ENCODE measurements at regions not wholly inside any gene's neighbourhood (a gene's known extent, or its start where the extent isn't known, plus 50 kb on each side); places are given as distances from the start of the nearest gene placed in this dataset.
A peak's percentile ranks its signal among the peaks of the same experiment; 100 is the strongest.
"Not testable (repeated sequence)": the region's sequence is repeated elsewhere in the genome, so short reads cannot be mapped to it uniquely, and the experiment has no call there.

DNA sequence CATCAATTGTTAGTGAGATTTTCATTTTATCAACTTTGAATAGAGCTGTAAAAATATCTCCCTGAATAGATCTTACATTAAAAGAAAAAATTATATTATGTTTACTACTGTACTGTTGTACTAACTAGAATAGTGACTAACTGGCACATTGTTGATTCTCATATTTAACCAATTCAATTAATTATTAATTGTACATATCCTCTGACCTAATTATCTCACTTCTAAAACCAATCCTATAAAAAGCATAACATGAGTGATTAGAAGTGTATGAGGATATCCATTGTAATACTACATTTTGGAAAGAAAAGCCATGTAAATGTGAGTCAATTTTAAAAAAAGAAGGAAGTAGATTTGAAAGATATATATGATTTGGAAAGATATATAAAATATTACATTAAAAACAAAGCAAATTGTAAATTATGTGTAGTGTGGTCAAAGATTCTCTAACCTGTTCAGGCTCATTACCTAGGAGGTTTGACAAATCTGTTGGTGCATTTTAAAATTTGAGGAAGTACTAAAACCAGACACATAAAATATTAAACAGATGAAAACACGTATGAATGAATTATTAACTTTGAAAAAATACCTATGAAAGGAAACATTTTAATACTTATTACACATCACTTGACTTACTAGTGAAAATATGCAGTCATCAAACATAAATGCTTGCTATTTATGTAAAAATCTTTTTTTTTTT is 829.8 kb upstream of the SLC10A2 start:
- DNase-seq = no peak

DNA sequence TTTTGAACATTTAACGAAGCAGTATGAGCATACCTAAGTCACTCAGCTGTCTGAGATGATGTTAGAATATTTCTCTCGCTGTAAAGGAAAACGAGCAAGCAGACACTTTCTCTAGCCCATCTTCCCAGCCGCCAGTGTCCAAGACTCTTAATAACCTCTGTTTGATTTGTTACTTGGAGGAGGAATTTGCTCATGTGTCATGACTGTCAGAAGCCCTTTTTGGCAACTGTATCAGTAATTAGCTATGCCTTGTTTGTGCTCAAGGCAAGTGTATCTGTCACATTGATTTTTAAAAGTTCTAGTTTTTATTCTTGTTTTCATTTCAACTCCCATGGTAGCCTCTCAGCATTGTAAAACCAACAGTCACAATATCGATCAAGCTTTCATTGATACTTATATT is 828.4 kb upstream of the SLC10A2 start:
- DNase-seq = no peak

DNA sequence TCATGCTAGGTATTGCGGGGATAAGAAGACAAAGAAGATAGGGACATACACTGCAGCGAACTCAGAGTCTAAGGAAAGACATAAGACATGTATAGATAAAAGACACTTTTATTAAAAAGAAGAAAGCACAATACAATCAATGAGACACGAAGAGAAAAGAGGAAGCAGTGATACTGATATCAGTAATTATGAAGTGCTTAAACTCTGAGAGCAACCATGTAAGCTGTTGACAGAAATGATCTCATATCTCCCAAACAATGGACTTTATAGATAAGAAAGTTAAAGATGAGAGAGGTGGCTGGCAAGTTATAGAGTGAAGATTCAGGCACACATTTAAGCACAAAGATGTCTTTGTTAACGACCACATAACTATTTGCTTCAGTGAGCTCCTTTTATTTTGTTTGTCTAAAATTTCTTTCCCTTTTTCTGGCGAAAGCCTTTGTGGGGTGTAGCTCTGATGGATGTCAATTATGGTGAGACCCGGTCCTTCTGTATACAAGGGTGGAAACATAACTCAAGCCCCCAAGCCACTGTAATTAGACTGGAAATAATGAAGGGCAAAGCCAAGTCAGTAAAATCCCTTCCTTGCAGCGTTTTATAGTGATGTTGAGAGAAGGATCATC is 818.0 kb upstream of the SLC10A2 start:
- no peak for DNase-seq

DNA sequence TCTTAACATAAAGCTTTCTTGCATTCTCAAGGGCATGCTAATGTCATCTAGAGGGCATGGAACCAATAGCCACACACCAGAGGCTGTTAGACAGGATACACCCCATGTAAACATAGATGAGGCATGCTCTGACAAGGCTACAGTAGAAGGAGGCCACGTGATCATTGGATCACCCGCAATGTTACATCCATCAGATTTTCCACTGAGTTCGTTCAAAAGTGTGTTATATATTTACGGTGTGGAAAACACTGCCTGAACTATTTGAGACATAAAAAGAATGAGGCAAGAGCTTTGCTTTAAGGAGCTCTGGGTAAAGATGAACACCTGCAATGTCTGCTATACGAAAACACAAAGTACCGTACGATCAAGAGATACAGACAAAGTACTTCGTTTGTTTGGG is 817.5 kb upstream of the SLC10A2 start:
- peak; percentile 17 to 41 for DNase-seq

DNA sequence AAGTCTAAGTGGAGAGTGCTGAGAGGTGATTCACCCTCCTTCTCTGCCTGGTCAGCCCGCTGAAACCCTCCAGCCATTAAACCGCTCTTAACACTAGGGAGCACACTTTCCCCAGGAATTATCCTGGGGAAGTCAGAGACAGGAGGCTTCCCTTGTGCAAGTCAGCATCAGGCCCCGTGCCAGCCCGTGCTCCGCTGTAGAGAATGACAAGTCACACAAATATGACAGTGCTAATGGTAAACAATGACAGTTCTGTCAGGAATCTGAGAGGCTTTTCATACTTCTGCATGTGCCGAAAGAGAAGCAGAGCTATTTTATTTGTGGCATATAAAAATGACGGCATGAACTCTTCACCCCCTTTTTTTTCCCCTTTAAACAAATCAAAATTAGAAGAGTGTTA is 816.9 kb upstream of the SLC10A2 start:
- peak; percentile 69 to 90 for DNase-seq

DNA sequence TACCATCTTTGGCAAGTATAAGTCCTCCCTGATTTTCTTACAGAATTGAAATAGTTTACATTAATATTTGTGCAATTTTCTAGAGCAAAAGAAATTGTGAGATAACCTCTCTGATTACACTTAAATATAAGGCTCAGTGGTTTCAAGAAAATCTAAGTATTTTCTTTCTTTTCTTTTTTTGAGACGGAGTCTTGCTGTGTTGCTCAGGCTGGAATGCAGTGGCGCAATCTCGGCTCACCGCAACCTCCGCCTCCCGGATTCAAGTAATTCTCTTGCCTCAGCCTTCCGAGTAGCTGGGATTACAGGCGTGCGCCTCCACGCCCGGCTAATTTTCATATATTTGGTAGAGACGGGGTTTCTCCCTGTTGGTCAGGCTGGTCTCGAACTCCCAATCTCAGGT is 813.9 kb upstream of the SLC10A2 start:
- DNase-seq = not testable (repeated sequence)

DNA sequence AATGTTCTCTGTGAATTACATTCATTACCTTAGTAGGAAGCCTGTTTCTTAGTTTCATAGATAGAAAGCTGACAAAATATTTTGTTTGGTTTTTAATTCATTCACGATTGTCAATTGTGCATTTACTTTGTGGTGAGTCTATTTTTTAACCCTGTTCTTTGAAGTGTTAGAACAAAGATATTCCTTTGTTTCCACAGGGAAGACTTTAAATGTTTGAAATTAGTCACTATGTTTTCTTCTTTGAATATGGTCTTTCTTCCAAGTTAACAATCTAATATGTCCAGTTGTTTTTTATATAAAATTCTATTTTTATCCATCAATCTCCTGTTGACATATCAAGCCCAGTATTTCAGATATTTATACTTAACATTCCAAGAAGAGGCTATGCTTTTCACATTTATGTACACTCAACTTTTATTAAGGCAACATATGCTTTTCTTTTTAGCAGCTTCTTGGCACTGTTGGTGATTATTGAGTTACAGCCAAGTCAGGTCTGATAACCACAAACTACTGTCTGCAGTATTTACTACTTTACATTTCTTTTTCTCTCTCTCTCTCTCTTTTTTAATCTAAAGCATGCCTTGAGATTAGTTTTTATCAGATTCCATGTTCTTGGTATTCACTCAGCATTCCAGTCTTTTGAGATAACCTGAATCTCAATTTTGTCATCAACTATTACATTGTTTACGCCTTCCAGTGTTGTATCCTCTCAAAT is 812.8 kb upstream of the SLC10A2 start:
- DNase-seq = no peak

DNA sequence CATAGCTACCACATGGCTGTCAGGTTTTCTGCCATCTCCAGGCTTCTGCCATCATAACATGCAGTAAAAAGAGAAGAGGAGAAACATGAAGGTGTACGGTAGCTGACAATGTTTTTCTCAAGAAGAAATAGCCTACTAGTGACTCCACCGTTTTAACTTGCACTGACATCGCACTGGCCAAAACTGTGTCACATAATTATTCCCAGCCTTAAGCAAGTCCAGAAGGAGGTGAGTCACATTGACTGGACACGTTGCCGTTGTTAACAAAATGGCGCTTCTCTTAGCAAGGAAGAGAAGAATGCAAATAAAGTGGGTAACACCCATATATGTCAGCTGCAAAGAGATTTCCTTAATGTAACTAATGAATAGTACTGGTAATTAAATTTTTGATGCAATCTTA is 810.4 kb upstream of the SLC10A2 start:
- no peak for DNase-seq

DNA sequence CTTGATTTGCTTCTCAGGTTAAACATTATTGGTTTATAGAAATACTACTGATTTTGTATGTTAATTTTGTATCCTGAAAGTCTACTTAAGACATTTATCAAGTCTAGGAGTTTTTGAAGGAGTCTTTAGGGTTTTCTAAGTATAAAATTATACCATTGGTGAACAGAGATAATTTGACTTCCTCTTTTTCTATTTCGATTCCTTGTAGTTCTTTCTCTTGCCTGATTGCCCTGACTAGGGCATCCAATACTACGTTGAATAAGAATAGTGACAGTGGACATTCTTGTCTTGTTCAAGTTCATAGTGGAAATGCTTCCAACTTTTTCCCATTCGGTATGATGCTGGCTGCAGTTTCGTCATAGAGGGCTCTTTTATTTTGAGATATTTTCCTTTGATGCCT is 807.5 kb upstream of the SLC10A2 start:
- no peak for DNase-seq

DNA sequence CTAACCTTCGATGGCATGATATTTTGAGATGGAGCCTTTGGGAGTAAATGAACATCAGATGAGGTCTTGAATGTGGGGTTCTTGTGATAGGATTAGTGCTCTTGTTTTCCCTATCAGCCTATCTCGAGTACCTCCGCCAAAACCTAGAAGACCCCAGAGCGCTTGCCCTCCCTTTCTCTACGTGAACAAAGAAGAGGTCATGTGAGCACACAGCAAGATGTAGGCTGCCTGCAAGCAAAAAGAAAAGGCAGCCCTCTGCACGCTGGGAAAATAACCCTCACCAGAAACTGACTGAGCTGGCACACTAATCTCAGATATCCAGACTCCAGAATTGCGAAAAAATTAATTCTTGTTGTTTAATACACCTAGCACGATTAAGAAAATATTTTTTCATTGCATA is 799.8 kb upstream of the SLC10A2 start:
- no peak for DNase-seq

DNA sequence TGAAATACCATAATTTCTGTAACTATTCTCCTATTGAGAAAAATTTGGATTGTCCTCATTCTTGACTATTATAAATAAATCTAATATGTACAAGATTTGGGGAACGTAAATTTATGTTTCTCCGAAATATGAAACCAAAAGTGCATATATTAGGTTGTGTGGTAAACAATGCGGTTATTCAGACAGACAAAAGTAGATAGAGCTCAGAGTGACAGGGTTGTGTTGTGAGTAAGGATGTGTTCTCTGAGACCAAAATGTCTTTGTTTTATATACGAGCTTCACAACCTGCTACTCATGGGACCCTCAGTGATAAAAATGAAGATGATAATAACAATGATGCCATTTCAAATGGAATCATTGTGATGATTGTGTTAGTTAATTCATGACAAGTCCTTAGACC is 796.3 kb upstream of the SLC10A2 start:
- DNase-seq = no peak

DNA sequence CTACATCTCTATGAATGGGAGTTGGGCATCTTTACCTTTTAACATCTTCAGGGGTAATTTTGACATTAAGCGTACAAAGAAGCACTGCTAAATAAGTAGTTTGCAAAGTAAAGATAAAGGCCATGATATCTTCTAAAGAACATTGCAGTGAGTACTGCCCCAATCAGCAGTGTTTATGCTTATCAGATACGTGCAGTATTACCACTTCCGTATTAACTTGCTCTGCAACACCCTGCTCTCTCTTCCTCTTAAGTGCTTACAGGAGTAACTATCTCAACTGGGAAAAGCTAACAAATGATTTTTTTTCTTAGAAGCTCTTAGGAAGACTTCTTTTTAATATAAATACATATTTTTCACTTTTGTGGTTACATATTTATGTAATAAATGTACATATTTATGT is 793.7 kb upstream of the SLC10A2 start:
- DNase-seq = no peak

DNA sequence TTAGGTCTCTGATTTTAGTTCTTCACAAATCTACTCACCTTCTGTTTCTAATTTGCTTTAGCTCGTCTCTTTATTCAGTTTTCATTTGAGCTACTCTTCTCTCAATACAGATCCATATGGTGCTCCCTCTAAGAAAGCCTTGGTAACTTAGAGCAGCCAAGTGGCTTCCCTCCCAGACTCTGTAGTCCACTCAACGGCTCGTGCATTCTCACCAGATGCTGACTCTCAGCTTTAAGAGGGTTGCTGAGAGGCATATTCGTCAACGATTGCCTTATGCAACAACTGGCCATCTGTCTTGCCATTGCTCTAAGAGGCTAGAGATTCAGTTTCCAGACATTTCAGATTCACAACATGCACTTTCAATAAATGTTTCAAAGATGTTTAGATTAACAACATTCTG is 785.8 kb upstream of the SLC10A2 start:
- peak in 1 of 2 donors; percentile 20 for DNase-seq

DNA sequence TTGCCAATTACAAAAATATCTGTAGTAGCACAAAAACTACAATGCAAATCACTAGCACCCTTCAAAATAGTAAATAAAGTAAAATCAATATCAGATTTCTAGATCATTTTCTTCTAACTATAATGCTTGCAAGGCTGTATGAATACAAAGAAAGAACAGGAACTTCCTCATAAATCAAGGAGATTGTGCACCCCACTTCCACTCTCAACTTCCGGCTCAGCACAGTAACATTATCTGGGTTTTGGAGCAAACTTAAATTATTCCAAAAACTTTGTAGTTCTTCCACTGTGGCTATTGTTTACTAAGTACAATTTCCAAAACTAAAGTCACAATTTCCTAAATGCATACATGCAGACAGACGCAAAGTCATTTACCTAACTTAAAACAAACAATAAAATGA is 778.3 kb upstream of the SLC10A2 start:
- DNase-seq = no peak

DNA sequence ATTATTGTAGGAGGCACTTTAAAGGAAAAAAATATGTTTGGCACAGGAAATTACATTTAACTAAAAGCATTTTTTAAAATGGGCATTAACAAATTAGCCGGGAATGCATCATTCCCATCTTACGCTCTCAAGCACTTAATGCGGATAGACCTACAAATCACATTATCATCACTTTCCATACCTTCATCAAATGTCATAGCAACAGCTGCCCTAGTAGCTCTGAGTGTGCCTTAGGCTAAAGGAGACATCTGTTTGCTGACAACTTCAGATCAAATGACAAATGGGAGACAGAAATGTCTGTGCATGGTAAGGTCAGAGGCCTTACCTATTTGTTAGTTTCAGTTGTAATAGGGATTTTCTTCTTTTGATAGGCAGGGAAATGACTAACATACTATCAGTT is 773.2 kb upstream of the SLC10A2 start:
- no peak for DNase-seq

DNA sequence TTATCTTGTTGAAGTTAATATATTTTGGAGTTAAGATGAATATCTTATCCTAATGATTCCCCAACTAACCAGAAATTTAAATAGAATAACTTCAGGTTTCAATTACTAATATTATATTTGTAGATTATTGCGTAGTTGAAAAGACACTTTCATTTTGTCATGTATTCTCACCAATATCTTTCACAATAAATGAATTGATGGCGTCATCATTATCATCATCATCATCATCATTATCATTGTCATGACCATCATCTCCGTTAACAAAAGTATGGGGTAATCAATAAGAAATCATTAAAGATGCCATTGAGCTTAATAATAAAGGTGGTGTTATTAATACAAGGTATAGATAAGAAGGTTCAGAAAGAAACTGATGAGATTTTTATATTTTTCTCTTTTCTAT is 768.8 kb upstream of the SLC10A2 start:
- DNase-seq = no peak

DNA sequence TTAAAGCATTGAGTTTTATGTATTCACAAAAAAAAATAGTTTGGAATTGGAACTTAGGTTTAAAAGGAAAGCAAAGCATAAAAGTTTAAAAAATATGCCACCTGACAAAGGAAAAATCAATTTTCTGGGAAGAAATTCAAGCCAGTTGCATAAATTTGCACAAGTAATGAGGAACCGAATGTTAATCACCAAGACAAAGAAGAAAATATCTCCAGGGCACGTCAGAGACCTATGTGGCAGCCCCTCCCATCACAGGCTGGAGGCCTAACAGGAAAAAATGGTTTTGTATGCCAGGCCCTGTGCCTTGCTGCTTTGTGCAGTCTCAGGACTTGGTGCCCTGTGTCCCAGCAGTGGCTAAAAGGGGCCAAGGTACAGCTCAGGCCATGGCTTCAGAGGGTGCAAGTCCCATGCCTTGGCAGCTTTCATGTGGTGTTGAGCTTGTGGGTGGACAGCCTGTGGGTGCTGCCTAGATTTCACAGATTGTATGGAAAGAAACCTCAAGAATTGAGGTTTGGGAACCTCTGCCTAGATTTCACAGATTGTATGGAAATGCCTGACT is 767.2 kb upstream of the SLC10A2 start:
- DNase-seq = no peak

DNA sequence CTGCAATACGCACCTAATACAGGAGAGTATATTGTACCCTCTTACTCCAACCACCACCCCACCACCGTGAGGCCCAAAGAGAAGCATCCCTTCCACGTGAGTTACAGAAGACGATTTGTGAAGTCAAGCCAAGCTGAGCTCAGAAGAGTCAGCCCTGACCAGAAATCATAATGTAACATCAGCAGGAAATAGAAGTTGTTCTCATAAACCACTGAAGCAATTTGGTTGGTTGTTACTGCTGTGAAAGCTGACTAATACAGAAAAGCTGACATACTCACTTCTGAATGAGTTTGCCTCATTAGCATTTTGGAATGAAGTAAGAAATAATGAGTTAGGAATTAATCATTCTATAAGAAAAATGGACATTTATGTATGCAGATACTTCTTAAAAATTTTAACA is 749.4 kb upstream of the SLC10A2 start:
- DNase-seq = no peak

DNA sequence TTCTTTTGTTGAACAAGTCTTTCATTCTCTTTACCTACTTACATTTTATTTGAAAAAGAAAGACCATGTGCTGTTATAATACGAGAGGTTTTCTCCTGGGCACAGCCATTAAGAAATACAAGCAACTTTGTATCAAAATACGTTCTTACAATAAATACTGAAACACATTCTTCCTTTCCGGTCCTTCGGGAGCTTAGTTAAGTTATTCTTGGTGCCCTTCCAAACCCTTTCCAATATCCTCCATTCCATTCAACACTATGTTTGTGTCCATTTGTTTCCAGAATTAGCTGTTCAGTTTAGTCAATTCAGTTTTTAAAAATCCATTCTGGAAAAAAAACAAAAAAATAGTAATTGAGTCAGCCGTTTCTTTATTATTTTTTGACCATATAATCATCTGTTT is 746.8 kb upstream of the SLC10A2 start:
- DNase-seq = no peak

DNA sequence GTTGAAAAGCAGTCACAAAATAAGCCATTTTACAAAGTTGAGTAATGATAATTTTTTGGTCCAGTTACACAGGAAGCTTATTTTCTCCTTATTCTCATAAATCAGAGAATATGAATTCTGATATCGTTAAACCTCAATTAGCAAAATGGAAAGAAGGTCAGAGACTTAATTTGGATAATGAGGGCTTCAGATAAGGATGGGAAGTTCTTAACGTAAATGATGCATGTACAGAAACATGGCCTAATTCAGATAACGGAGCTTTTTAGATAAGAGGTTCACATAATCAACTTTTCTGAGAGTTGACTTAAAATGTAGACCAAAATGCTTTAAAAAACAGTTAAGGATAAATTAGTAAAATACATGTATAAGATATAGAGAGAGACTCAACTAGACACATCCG is 746.3 kb upstream of the SLC10A2 start:
- no peak for DNase-seq

DNA sequence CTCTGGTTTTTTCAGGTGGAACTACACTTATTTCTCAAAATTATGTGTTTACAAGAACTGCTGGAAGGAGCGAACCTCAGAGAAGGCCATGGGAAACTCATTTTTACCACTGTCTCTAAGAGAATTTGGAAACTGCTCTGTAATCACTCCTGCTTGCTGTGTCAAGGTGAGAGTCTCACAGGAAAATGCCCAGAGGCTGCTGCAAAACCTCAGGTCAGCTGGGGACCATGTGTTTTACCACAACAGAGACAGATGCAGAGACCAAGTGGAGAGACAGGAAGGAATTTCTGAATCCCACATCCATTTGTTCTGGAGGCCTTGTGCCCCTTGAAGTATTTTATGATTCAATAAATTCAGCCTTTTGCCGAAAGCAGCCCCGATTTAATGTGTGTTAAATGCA is 743.8 kb upstream of the SLC10A2 start:
- DNase-seq = no peak

DNA sequence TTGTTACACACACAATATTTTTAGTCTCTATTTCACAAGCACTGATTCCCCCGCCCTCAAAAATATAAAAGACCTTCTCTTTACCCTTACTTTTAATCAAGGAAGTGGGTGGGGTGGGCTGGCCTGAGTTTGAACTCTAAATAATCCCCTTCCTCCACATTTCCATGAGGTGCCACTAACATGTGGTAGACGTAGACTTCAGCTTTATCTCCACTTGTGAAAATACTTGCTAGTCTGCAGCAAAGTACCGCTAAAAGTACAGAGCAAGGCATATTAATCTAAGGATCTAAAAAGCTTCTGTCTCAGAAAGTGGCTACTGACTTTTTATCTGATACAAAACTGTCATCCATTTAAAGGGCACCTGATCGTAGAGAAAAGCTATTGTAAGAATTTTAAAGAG is 739.6 kb upstream of the SLC10A2 start:
- DNase-seq = no peak

DNA sequence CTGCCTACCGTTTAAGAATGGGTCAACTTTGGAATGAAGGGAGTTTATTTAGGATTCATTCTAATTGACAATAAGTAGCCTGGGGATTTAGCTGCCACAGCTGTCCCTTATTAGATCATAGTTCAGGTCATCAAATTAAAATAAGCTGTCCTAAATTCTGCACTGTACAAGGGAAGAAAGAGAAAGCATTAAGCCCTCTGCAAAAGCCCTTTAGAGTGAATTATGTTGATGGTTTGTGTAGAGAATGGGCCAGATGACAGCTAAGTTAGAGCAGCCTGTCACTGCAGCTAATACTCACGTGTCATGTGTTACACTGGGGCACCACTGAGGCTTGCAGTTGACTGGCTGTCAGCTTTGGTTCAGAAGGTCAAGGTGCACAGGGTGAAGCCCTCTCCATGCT is 737.1 kb upstream of the SLC10A2 start:
- DNase-seq = no peak

DNA sequence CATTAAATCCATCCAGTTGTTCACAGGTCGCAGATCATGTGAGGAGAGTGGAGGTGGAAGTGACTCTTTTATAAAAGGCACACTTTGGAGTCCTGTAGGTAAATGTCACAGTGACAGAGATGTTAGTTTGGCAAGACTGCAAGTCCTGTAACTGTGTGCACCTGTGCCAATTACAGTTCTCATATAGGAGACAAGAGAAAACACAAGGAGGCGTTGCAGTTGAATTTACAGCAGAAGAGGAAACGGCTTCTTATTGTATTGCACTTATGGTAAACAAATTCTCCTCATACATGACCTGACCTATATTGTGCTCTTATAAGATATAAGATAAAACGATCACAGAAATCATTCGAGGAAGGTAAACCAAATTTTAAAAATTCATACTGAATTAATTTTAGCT is 732.8 kb upstream of the SLC10A2 start:
- no peak for DNase-seq

All from hippocampal formation (tissue), 2 donors.